ENCODE measurements at regions not wholly inside any gene's neighbourhood (a gene's known extent, or its start where the extent isn't known, plus 50 kb on each side); places are given as distances from the start of the nearest gene placed in this dataset.

DNA sequence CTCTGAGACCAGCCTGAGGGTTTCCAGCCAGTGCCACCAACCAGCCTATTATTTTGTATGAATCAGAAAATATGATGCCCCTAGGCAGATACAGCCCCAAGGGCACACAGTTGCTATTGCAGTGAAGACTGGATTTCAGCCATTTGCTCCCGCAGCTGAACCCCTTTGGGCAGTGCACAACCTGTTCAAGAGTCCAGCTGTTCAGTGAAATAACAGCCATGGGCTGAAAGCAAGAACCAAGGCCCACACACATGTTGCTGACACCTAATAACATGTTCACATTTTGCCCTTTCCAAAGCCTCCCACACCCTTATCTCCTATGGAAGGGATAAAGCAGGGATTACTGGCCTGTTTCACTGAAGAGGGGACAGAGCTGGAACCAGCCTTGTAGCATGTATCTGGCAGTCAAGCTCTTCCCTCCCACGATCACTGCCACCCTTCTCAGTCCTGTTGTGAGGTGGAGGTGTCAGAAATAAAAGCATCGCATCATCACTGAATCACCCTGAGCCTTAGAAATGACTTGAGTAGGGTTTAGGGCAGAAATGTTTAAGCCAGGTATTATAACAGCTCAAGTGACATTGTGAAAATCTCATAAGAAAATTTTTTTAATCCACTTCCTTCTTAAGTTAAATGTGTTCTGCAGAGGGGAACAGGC lies 137.1 kb upstream of the FSTL4 start:
- TF ChIP-seq, protein P1, sequence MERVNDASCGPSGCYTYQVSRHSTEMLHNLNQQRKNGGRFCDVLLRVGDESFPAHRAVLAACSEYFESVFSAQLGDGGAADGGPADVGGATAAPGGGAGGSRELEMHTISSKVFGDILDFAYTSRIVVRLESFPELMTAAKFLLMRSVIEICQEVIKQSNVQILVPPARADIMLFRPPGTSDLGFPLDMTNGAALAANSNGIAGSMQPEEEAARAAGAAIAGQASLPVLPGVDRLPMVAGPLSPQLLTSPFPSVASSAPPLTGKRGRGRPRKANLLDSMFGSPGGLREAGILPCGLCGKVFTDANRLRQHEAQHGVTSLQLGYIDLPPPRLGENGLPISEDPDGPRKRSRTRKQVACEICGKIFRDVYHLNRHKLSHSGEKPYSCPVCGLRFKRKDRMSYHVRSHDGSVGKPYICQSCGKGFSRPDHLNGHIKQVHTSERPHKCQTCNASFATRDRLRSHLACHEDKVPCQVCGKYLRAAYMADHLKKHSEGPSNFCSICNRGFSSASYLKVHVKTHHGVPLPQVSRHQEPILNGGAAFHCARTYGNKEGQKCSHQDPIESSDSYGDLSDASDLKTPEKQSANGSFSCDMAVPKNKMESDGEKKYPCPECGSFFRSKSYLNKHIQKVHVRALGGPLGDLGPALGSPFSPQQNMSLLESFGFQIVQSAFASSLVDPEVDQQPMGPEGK (CRISPR knock-in tag; IDR thresholded peaks at IDR 0.05; ENCODE audit: borderline replicate concordance), result no peak
- TF ChIP-seq ZNF565 (CRISPR knock-in tag; conservative IDR thresholded peaks at IDR 0.05; ENCODE audit: low read depth), result no peak
- no peak for TF ChIP-seq ZFP3 (CRISPR knock-in tag; IDR thresholded peaks at IDR 0.05)
- TF ChIP-seq, protein P2, sequence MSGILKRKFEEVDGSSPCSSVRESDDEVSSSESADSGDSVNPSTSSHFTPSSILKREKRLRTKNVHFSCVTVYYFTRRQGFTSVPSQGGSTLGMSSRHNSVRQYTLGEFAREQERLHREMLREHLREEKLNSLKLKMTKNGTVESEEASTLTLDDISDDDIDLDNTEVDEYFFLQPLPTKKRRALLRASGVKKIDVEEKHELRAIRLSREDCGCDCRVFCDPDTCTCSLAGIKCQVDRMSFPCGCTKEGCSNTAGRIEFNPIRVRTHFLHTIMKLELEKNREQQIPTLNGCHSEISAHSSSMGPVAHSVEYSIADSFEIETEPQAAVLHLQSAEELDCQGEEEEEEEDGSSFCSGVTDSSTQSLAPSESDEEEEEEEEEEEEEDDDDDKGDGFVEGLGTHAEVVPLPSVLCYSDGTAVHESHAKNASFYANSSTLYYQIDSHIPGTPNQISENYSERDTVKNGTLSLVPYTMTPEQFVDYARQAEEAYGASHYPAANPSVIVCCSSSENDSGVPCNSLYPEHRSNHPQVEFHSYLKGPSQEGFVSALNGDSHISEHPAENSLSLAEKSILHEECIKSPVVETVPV (CRISPR knock-in tag; IDR thresholded peaks at IDR 0.05), result no peak
- TF ChIP-seq PPARA (CRISPR knock-in tag; IDR thresholded peaks at IDR 0.05; ENCODE audit: borderline replicate concordance), result no peak
- no peak for TF ChIP-seq GLIS3 (CRISPR knock-in tag; IDR thresholded peaks at IDR 0.05)
- no peak for TF ChIP-seq OSR1 (CRISPR knock-in tag; IDR thresholded peaks at IDR 0.05)
- TF ChIP-seq ISL1 (CRISPR knock-in tag; IDR thresholded peaks at IDR 0.05), result no peak
- no peak for TF ChIP-seq CSDC2 (CRISPR knock-in tag; IDR thresholded peaks at IDR 0.05)
- TF ChIP-seq TCF4 (CRISPR knock-in tag; IDR thresholded peaks at IDR 0.05; ENCODE audit: borderline replicate concordance), result no peak
